ENCODE measurements at regions not wholly inside any gene's neighbourhood (a gene's known extent, or its start where the extent isn't known, plus 50 kb on each side); places are given as distances from the start of the nearest gene placed in this dataset.

- FAIRE-seq (no peak), ATAC-seq (no peak), DNase-seq (ENCODE audit: low read depth, low spot score) (no peak)
- no peaks in the 10 kb centered on the region for H3K9me3 ChIP-seq (replicated peaks; ENCODE audit: control insufficient read depth, insufficient read depth, low read length)
- H2AFZ ChIP-seq (ENCODE audit: control insufficient read depth, low read depth, low read length): no peak overlapping the region
- POLR2A ChIA-PET: no interaction called here
- intact Hi-C loops (cut with micrococcal nuclease; ENCODE audit: unreplicated experiment): no loop called here
- in situ Hi-C loops (cut with MboI): no loop called here
- H3K4me2 ChIP-seq (ENCODE audit: control insufficient read depth, insufficient read depth): no peak overlapping the region
- CTCF ChIA-PET: interaction anchor here (0.6 kb wide), 1 partner anchor 1305 kb away, joined by 3 read pairs; no protein-coding TSS in a partner anchor
- no peaks in the 10 kb centered on the region for H3K4me1 ChIP-seq (ENCODE audit: control insufficient read depth, insufficient read depth, low read length)
- no peaks in the 10 kb centered on the region for H4K20me1 ChIP-seq (ENCODE audit: control insufficient read depth, insufficient read depth)
- H3K9ac ChIP-seq (ENCODE audit: control insufficient read depth, insufficient read depth, low read length): no peak overlapping the region
- no peak overlapping the region for H3K4me3 ChIP-seq
- no peak for TF ChIP-seq POLR2AphosphoS2 (IDR thresholded peaks at IDR 0.05; ENCODE audit: low read depth, low read length)
- RAD21 ChIA-PET (ENCODE audit: unreplicated experiment): no interaction called here
- H3K79me2 ChIP-seq (ENCODE audit: control insufficient read depth, insufficient read depth, low read length): no peaks in the 10 kb centered on the region
- SMC1A ChIA-PET (ENCODE audit: uncharacterized antibody, unreplicated experiment): no interaction called here
- H3K27ac ChIP-seq (ENCODE audit: control insufficient read depth, insufficient read depth): no peak overlapping the region
- no peaks in the 10 kb centered on the region for H3K36me3 ChIP-seq (ENCODE audit: control insufficient read depth in 2 of 2, insufficient read depth in 2 of 2, low read length in 1 of 2)
- BruUV-seq (replicated peaks): no TSS peak
- 10% methylated on average over 6 of the region's 6 CpGs for WGBS (ENCODE audit: insufficient coverage, insufficient replicate concordance, low lambda C conversion rate, missing lambda C conversion rate)
- no peaks in the 10 kb centered on the region for H3K27me3 ChIP-seq (replicated peaks in 1 of 2; ENCODE audit: control insufficient read depth in 2 of 2, insufficient read depth in 2 of 2, low read length in 1 of 2)
These were observed 600.5 kb upstream of the SLIT2 start for GRCh38 chr4:19650903-19651864.

GRCh38 chr4:19645589-19645988 is 606.1 kb upstream of the SLIT2 start:
- ChIA-PET POLR2A (no interaction called here), RAD21 (ENCODE audit: unreplicated experiment) (no interaction called here), SMC1A (ENCODE audit: uncharacterized antibody, unreplicated experiment) (no interaction called here), CTCF (no interaction called here)
- Histone ChIP-seq H3K4me3 (no peak overlapping the region), H3K9me3 (replicated peaks; ENCODE audit: control insufficient read depth, insufficient read depth, low read length) (no peaks in the 10 kb centered on the region), H3K4me1 (ENCODE audit: control insufficient read depth, insufficient read depth, low read length) (no peaks in the 10 kb centered on the region), H3K27ac (ENCODE audit: control insufficient read depth, insufficient read depth) (no peak overlapping the region), H3K4me2 (ENCODE audit: control insufficient read depth, insufficient read depth) (no peak overlapping the region), H3K27me3 (replicated peaks in 1 of 2; ENCODE audit: control insufficient read depth in 2 of 2, insufficient read depth in 2 of 2, low read length in 1 of 2) (no peaks in the 10 kb centered on the region), H3K36me3 (ENCODE audit: control insufficient read depth in 2 of 2, insufficient read depth in 2 of 2, low read length in 1 of 2) (no peaks in the 10 kb centered on the region), H3K9ac (ENCODE audit: control insufficient read depth, insufficient read depth, low read length) (no peak overlapping the region), H4K20me1 (ENCODE audit: control insufficient read depth, insufficient read depth) (no peaks in the 10 kb centered on the region), H3K79me2 (ENCODE audit: control insufficient read depth, insufficient read depth, low read length) (no peaks in the 10 kb centered on the region), H2AFZ (ENCODE audit: control insufficient read depth, low read depth, low read length) (no peak overlapping the region)
- no TSS peak for BruUV-seq (replicated peaks)
- no peak for FAIRE-seq
- no peak for DNase-seq (ENCODE audit: low read depth, low spot score)
- in situ Hi-C loops (cut with MboI) (no loop called here), intact Hi-C loops (cut with micrococcal nuclease; ENCODE audit: unreplicated experiment) (no loop called here)
- no peak for ATAC-seq
- 0% methylated on average over 1 of the region's 1 CpG for WGBS (ENCODE audit: insufficient coverage, insufficient replicate concordance, low lambda C conversion rate, missing lambda C conversion rate)
- TF ChIP-seq CTCF (IDR thresholded peaks at IDR 0.05 in 2 of 3, conservative IDR thresholded peaks at IDR 0.05 in 1 of 3; ENCODE audit: control insufficient read depth in 2 of 3, extremely low read depth in 1 of 3, insufficient read depth in 1 of 3, low read depth in 3 of 3, low read length in 3 of 3) (no peak), EP300 (IDR thresholded peaks at IDR 0.05; ENCODE audit: borderline replicate concordance in 1 of 2, control insufficient read depth in 1 of 2, low read depth in 2 of 2, low read length in 2 of 2) (no peak), ZNF384 (IDR thresholded peaks at IDR 0.05; ENCODE audit: borderline replicate concordance, low read depth, low read length) (no peak), SIN3A (IDR thresholded peaks at IDR 0.05; ENCODE audit: low read depth, low read length) (no peak), CHD4 (IDR thresholded peaks at IDR 0.05) (no peak), NFYB (IDR thresholded peaks at IDR 0.05; ENCODE audit: insufficient read depth, low read depth, low read length) (no peak), RB1 (IDR thresholded peaks at IDR 0.05; ENCODE audit: borderline replicate concordance) (no peak), STAT3 (IDR thresholded peaks at IDR 0.05; ENCODE audit: low read depth, low read length) (no peak)
- TF ChIP-seq, protein P1, sequence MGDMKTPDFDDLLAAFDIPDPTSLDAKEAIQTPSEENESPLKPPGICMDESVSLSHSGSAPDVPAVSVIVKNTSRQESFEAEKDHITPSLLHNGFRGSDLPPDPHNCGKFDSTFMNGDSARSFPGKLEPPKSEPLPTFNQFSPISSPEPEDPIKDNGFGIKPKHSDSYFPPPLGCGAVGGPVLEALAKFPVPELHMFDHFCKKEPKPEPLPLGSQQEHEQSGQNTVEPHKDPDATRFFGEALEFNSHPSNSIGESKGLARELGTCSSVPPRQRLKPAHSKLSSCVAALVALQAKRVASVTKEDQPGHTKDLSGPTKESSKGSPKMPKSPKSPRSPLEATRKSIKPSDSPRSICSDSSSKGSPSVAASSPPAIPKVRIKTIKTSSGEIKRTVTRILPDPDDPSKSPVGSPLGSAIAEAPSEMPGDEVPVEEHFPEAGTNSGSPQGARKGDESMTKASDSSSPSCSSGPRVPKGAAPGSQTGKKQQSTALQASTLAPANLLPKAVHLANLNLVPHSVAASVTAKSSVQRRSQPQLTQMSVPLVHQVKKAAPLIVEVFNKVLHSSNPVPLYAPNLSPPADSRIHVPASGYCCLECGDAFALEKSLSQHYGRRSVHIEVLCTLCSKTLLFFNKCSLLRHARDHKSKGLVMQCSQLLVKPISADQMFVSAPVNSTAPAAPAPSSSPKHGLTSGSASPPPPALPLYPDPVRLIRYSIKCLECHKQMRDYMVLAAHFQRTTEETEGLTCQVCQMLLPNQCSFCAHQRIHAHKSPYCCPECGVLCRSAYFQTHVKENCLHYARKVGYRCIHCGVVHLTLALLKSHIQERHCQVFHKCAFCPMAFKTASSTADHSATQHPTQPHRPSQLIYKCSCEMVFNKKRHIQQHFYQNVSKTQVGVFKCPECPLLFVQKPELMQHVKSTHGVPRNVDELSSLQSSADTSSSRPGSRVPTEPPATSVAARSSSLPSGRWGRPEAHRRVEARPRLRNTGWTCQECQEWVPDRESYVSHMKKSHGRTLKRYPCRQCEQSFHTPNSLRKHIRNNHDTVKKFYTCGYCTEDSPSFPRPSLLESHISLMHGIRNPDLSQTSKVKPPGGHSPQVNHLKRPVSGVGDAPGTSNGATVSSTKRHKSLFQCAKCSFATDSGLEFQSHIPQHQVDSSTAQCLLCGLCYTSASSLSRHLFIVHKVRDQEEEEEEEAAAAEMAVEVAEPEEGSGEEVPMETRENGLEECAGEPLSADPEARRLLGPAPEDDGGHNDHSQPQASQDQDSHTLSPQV (IDR thresholded peaks at IDR 0.05): no peak

Data from GM12878 (cell line).